ENCODE measurements at regions not wholly inside any gene's neighbourhood (a gene's known extent, or its start where the extent isn't known, plus 50 kb on each side); places are given as distances from the start of the nearest gene placed in this dataset.

GRCh38 chr1:25026730-25027450 is 96.8 kb upstream of the RUNX3 start:
- TF ChIP-seq CTCF (IDR thresholded peaks at IDR 0.05 in 8 of 11, conservative IDR thresholded peaks at IDR 0.05 in 3 of 11) (no peak), POLR2A (IDR thresholded peaks at IDR 0.05) (no peak)

All from spleen (tissue), 7 donors.